Testis (tissue), 2 donors: ENCODE measurements at regions not wholly inside any gene's neighbourhood (a gene's known extent, or its start where the extent isn't known, plus 50 kb on each side); places are given as distances from the start of the nearest gene placed in this dataset.

ENCODE experiments used
- DNase-seq: peaks from one replicate; pipeline ENCODE4 v3.0.0-alpha.2; 2019
- H3K27ac ChIP-seq, 2 donors: fragments of 200-600 bp; sonication (generic); one replicate each; pipeline ENCODE4 v1.5.1; 2019
- H3K27me3 ChIP-seq: fragments of 200-600 bp; sonication (generic); one replicate; pipeline ENCODE4 v1.5.1; 2019
- H3K36me3 ChIP-seq: fragments of 200-600 bp; sonication (generic); one replicate; pipeline ENCODE4 v1.5.1; 2017; ENCODE audit warnings: low read depth; ENCODE audit errors: missing control alignments
- H3K4me1 ChIP-seq: fragments of 200-600 bp; sonication (generic); one replicate; pipeline ENCODE4 v1.5.1; 2019
- H3K4me3 ChIP-seq, 2 donors: fragments of 200-600 bp; sonication (generic); one replicate each; pipeline ENCODE4 v1.5.1; 2017 to 2019
- H3K9me3 ChIP-seq: fragments of 200-600 bp; sonication (generic); one replicate; pipeline ENCODE4 v1.5.1; 2017
- POLR2A ChIP-seq: fragments of 450-650 bp; IDR thresholded peaks from one replicate; pipeline ENCODE4 v1.6.1; 2017; ENCODE audit warnings: antibody characterized with exemption, mild to moderate bottlenecking, moderate library complexity
- WGBS, 2 donors: methylation state at CpG; one replicate each; pipeline ENCODE4 v1.1.5; 2018; 5-methylcytosine and 5-hydroxymethylcytosine counted together
- intact Hi-C: fragments of 100-400 bp; cut with DNase I; formaldehyde crosslinking; loops from one replicate; pipeline ENCODE4 v1.15.1; 2023; ENCODE audit warnings: low total_unique reads
- TF ChIP-seq, protein P1 (sequence below), 3 experiments: fragments of 450-650 bp in 2 of 3; fragments of 200-600 bp in 1 of 3; sonication (generic) in 1 of 3; IDR thresholded peaks; one replicate each; pipeline ENCODE4 v1.5.1; 2016 to 2019; ENCODE audit warnings: antibody characterized with exemption in 3 of 3, mild to moderate bottlenecking in 2 of 3, moderate library complexity in 1 of 3

DNA sequence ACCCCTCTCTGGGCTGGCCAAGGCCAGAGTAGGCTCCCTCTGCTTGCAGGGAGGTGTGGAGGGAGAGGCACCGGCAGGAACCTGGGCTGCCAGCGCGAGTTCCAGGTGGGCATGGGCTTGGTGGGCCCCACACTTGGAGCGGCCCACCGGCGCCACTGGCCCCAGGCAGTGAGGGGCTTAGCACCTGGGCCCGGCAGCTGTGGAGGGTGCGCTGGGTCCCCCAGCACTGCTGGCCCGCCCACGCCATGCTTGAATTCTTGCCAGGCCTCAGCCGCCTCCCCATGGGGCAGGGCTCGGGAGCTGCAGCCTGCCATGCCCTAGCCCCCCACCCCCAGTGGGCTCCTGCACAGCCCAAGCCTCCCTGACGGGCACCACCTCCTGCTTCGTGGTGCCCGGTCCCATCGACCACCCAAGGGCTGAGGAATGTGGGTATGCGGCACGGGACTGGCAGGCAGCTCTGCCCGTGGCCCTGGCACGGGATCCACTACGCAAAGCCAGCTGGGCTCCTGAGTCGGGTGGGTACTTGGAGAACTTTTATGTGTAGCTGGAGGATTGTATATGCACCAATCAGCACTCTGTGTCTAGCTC lies 1648.0 kb downstream of the OLFM4 start:
- no peak overlapping the region for H3K4me3 ChIP-seq
- H3K27me3 ChIP-seq = no peaks in the 10 kb centered on the region
- TF ChIP-seq POLR2A = no peak
- TF ChIP-seq, protein P1, sequence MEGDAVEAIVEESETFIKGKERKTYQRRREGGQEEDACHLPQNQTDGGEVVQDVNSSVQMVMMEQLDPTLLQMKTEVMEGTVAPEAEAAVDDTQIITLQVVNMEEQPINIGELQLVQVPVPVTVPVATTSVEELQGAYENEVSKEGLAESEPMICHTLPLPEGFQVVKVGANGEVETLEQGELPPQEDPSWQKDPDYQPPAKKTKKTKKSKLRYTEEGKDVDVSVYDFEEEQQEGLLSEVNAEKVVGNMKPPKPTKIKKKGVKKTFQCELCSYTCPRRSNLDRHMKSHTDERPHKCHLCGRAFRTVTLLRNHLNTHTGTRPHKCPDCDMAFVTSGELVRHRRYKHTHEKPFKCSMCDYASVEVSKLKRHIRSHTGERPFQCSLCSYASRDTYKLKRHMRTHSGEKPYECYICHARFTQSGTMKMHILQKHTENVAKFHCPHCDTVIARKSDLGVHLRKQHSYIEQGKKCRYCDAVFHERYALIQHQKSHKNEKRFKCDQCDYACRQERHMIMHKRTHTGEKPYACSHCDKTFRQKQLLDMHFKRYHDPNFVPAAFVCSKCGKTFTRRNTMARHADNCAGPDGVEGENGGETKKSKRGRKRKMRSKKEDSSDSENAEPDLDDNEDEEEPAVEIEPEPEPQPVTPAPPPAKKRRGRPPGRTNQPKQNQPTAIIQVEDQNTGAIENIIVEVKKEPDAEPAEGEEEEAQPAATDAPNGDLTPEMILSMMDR (IDR thresholded peaks at IDR 0.05) = no peak
- H3K36me3 ChIP-seq = no peaks in the 10 kb centered on the region
- 92 to 94% methylated on average over 6 to 15 of the region's 22 CpGs for WGBS, 2 donors
- H3K9me3 ChIP-seq = no peaks in the 10 kb centered on the region
- H3K4me1 ChIP-seq = no peaks in the 10 kb centered on the region
- no peak overlapping the region for H3K27ac ChIP-seq
- intact Hi-C loops = no loop called here
- no peak for DNase-seq

DNA sequence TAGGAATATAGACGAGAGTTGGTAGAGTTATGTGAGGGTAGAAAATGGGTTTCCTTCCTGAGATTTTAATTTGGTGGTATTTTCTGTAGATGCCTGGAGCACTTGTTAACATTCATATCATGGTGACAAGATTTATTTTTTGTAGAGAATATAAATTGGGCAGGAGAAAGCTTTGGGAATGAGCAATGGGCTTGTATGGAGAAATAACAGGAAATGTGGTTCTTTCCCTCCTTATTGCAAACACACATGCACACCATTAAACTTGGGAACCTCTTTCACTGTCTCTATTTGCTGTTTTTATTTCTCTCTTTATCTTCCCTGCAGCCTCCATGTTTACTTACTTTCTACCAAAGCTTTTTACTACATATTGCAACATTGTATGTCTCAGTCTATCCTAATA lies 1653.6 kb downstream of the OLFM4 start:
- no peaks in the 10 kb centered on the region for H3K4me1 ChIP-seq
- no peak overlapping the region for H3K27ac ChIP-seq
- H3K4me3 ChIP-seq = no peak overlapping the region
- intact Hi-C loops = no loop called here
- no peaks in the 10 kb centered on the region for H3K9me3 ChIP-seq
- H3K36me3 ChIP-seq = no peaks in the 10 kb centered on the region
- WGBS, 2 donors = 66 to 76% methylated on average over 1 of the region's 1 CpG
- DNase-seq = no peak
- H3K27me3 ChIP-seq = no peaks in the 10 kb centered on the region
- TF ChIP-seq, protein P1 (IDR thresholded peaks at IDR 0.05) = no peak
- TF ChIP-seq POLR2A = no peak

DNA sequence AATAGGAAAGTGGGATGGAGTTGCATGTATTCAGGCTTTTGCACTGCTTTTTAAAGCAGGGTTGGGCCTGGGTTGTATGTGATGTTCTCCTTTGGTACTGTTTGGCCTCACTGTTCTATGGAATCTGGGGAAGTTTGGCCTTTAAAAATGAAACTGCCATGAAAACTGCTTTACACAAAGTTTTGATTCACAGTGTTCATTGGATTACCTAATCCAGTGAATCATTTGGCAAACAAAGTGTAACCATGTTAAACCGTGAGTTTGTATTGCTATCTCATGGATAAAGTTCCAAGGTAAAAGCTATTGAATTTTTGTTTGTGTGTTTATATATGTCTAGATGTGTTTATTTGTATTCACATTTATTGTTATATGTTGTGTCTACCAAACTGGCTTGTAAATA lies 1658.6 kb downstream of the OLFM4 start:
- 39 to 53% methylated on average over 1 of the region's 1 CpG for WGBS, 2 donors
- no peak for TF ChIP-seq POLR2A
- TF ChIP-seq, protein P1 (IDR thresholded peaks at IDR 0.05) = no peak
- Histone ChIP-seq H3K9me3 (no peaks in the 10 kb centered on the region), H3K27ac (no peak overlapping the region), H3K36me3 (no peaks in the 10 kb centered on the region), H3K4me1 (no peaks in the 10 kb centered on the region), H3K4me3 (no peak overlapping the region), H3K27me3 (no peaks in the 10 kb centered on the region)
- intact Hi-C loops = no loop called here
- no peak for DNase-seq

DNA sequence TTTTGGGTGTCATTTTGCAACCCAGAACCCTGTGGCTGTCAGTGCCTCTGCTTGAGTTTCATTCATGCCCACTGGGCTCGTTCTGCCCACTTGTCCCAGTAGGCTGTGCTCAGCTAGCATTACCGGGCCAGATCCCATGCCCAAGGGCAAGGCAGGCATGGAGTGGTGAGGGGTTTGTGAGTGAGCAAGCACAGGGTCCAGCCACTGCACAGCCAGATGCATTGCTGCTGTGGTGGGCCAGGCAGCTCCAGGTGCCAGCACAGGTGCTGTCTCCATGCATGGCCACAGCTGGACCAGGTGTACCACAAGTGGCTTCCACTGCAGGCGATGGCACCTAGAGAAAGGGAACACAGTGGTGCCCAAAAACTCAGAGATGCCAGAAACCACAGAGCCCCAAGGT lies 1671.2 kb downstream of the OLFM4 start:
- Histone ChIP-seq H3K4me3 (no peak overlapping the region), H3K9me3 (no peaks in the 10 kb centered on the region), H3K36me3 (no peaks in the 10 kb centered on the region), H3K4me1 (no peaks in the 10 kb centered on the region), H3K27ac (no peak overlapping the region), H3K27me3 (no peaks in the 10 kb centered on the region)
- intact Hi-C loops = no loop called here
- no peak for DNase-seq
- WGBS, 2 donors = 88 to 90% methylated on average over 2 to 3 of the region's 3 CpGs
- TF ChIP-seq, protein P1 (IDR thresholded peaks at IDR 0.05) = no peak
- no peak for TF ChIP-seq POLR2A

DNA sequence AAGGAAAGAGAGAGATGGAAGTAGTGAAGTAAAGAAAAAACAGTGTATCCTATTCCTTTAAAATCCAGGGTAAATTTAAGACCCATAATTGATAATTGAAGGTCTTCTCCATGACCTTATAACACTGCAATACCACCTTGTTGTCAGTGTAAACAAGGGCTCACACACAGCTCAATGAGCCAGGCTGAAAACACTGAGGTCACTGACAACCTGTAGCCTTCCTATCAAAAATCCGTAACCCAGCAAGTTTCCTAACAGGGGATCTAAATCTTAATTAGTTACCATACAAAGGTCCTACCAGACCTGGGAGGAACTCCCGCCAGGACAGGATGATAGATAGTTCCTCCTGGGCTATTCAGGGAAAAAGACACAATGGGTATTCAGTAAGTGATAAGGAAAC lies 1677.1 kb downstream of the OLFM4 start:
- intact Hi-C loops = no loop called here
- TF ChIP-seq POLR2A = no peak
- TF ChIP-seq, protein P1 (IDR thresholded peaks at IDR 0.05) = no peak
- DNase-seq = no peak
- Histone ChIP-seq H3K4me3 (no peak overlapping the region), H3K4me1 (no peaks in the 10 kb centered on the region), H3K27me3 (no peaks in the 10 kb centered on the region), H3K9me3 (no peaks in the 10 kb centered on the region), H3K36me3 (no peaks in the 10 kb centered on the region), H3K27ac (no peak overlapping the region)
- WGBS, 2 donors = 37 to 47% methylated on average over 2 of the region's 2 CpGs
